ENCODE measurements at regions not wholly inside any gene's neighbourhood (a gene's known extent, or its start where the extent isn't known, plus 50 kb on each side); places are given as distances from the start of the nearest gene placed in this dataset.

DNA sequence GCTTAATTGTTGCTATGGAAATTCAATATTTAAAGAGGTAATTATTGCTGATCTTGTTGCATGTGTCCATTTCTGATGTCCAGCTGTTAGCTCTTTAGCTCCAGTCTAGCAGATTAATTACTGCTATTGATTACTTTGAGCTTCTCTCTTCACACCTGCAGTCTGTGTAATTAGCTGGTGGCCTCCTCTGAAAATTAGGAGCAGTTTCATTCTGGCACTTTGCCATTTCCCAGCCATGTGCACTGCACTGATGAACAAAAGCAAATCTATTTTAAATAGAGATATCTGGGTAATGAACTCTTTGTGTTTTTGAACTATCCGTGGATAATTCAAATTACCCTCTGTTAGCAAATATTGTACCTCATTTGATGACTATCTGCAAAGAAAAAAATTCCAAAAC, 275.9 kb downstream of the RNF144B start:
- Histone ChIP-seq H3K36me3 (ENCODE audit: low read length) (no peaks in the 10 kb centered on the region), H3K4me3 (ENCODE audit: insufficient read depth, low read length, poor library complexity, severe bottlenecking) (no peak overlapping the region), H2AFZ (ENCODE audit: low read depth, low read length, severe bottlenecking) (no peak overlapping the region), H3K27ac (ENCODE audit: low read depth, low read length) (no peak overlapping the region), H3K4me2 (ENCODE audit: low read depth, low read length, poor library complexity, severe bottlenecking) (no peak overlapping the region), H3K9me3 (ENCODE audit: insufficient read depth, low read length) (no peaks in the 10 kb centered on the region), H3K9ac (ENCODE audit: low read length) (no peak overlapping the region), H3K79me2 (ENCODE audit: insufficient read depth, low read length) (no peaks in the 10 kb centered on the region), H3K27me3 (ENCODE audit: low read length) (no peaks in the 10 kb centered on the region), H3K9me2 (replicated peaks; ENCODE audit: insufficient read depth, low read length) (no peaks in the 10 kb centered on the region), H3F3A (ENCODE audit: insufficient read depth) (no peaks in the 10 kb centered on the region), H4K20me1 (ENCODE audit: low read depth, low read length) (no peaks in the 10 kb centered on the region)
- TF ChIP-seq, protein P1, sequence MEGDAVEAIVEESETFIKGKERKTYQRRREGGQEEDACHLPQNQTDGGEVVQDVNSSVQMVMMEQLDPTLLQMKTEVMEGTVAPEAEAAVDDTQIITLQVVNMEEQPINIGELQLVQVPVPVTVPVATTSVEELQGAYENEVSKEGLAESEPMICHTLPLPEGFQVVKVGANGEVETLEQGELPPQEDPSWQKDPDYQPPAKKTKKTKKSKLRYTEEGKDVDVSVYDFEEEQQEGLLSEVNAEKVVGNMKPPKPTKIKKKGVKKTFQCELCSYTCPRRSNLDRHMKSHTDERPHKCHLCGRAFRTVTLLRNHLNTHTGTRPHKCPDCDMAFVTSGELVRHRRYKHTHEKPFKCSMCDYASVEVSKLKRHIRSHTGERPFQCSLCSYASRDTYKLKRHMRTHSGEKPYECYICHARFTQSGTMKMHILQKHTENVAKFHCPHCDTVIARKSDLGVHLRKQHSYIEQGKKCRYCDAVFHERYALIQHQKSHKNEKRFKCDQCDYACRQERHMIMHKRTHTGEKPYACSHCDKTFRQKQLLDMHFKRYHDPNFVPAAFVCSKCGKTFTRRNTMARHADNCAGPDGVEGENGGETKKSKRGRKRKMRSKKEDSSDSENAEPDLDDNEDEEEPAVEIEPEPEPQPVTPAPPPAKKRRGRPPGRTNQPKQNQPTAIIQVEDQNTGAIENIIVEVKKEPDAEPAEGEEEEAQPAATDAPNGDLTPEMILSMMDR (IDR thresholded peaks at IDR 0.05; ENCODE audit: insufficient read depth, low read length, poor library complexity, severe bottlenecking): no peak
- no peak for TF ChIP-seq EZH2phosphoT487 (conservative IDR thresholded peaks at IDR 0.05; ENCODE audit: low read length)

GRCh38 chr6:18664401-18664800, 277.3 kb downstream of the RNF144B start:
- Histone ChIP-seq H3F3A (ENCODE audit: insufficient read depth) (no peaks in the 10 kb centered on the region), H3K4me2 (ENCODE audit: low read depth, low read length, poor library complexity, severe bottlenecking) (no peak overlapping the region), H3K4me3 (ENCODE audit: insufficient read depth, low read length, poor library complexity, severe bottlenecking) (no peak overlapping the region), H3K9ac (ENCODE audit: low read length) (no peak overlapping the region), H4K20me1 (ENCODE audit: low read depth, low read length) (no peaks in the 10 kb centered on the region), H3K27ac (ENCODE audit: low read depth, low read length) (no peak overlapping the region), H2AFZ (ENCODE audit: low read depth, low read length, severe bottlenecking) (no peak overlapping the region), H3K27me3 (ENCODE audit: low read length) (no peaks in the 10 kb centered on the region), H3K9me2 (replicated peaks; ENCODE audit: insufficient read depth, low read length) (no peaks in the 10 kb centered on the region), H3K79me2 (ENCODE audit: insufficient read depth, low read length) (no peaks in the 10 kb centered on the region), H3K36me3 (ENCODE audit: low read length) (no peaks in the 10 kb centered on the region), H3K9me3 (ENCODE audit: insufficient read depth, low read length) (no peaks in the 10 kb centered on the region)
- no peak for TF ChIP-seq EZH2phosphoT487 (conservative IDR thresholded peaks at IDR 0.05; ENCODE audit: low read length)
- TF ChIP-seq, protein P1 (IDR thresholded peaks at IDR 0.05; ENCODE audit: insufficient read depth, low read length, poor library complexity, severe bottlenecking): no peak

DNA sequence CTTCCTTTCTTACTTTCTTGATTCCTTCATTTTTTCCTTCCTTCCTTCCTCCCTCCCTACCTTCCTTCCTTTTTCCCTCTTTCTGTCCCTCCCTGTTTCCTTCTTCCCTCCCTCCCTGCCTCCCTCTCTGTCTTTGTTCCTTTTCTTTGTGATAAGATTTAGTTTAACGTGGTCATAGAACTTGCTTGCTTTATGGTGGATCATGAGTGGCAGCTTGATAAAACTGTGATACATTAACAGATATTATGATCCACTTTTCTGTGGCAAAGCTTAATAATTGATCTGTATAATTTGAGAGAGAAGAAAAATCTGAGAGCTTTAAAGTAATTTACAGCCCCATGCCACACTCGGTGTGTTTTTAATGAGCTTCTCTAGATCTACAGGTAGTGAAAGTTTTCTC, 280.5 kb downstream of the RNF144B start:
- Histone ChIP-seq H3K9me2 (replicated peaks; ENCODE audit: insufficient read depth, low read length) (no peaks in the 10 kb centered on the region), H2AFZ (ENCODE audit: low read depth, low read length, severe bottlenecking) (no peak overlapping the region), H3K9ac (ENCODE audit: low read length) (no peak overlapping the region), H3K4me2 (ENCODE audit: low read depth, low read length, poor library complexity, severe bottlenecking) (no peak overlapping the region), H3F3A (ENCODE audit: insufficient read depth) (no peaks in the 10 kb centered on the region), H3K9me3 (ENCODE audit: insufficient read depth, low read length) (no peaks in the 10 kb centered on the region), H3K27ac (ENCODE audit: low read depth, low read length) (no peak overlapping the region), H3K27me3 (ENCODE audit: low read length) (no peaks in the 10 kb centered on the region), H3K36me3 (ENCODE audit: low read length) (no peaks in the 10 kb centered on the region), H3K4me3 (ENCODE audit: insufficient read depth, low read length, poor library complexity, severe bottlenecking) (no peak overlapping the region), H4K20me1 (ENCODE audit: low read depth, low read length) (no peaks in the 10 kb centered on the region), H3K79me2 (ENCODE audit: insufficient read depth, low read length) (no peaks in the 10 kb centered on the region)
- TF ChIP-seq, protein P1 (IDR thresholded peaks at IDR 0.05; ENCODE audit: insufficient read depth, low read length, poor library complexity, severe bottlenecking): no peak
- TF ChIP-seq EZH2phosphoT487 (conservative IDR thresholded peaks at IDR 0.05; ENCODE audit: low read length): no peak
